ENCODE measurements at regions not wholly inside any gene's neighbourhood (a gene's known extent, or its start where the extent isn't known, plus 50 kb on each side); places are given as distances from the start of the nearest gene placed in this dataset.

GRCh38 chr9:75588808-75589207 lies 301.7 kb upstream of the PCSK5 start:
- Mint-ChIP-seq H3K4me3 (ENCODE audit: unreplicated experiment) (no peak overlapping the region), H3K4me1 (ENCODE audit: unreplicated experiment) (no peaks in the 10 kb centered on the region), H3K27me3 (ENCODE audit: unreplicated experiment) (no peaks in the 10 kb centered on the region), H3K9me3 (ENCODE audit: unreplicated experiment) (no peaks in the 10 kb centered on the region), H3K27ac (ENCODE audit: unreplicated experiment) (no peak overlapping the region), H3K36me3 (ENCODE audit: low read depth, unreplicated experiment) (no peaks in the 10 kb centered on the region)
- DNase-seq (ENCODE audit: low spot score), result no peak
- peak; percentile 70 for TF ChIP-seq CTCF (IDR thresholded peaks at IDR 0.05; ENCODE audit: unreplicated experiment)

- H3K9me3 Mint-ChIP-seq (ENCODE audit: unreplicated experiment), result no peaks in the 10 kb centered on the region
- no peaks in the 10 kb centered on the region for H3K27me3 Mint-ChIP-seq (ENCODE audit: unreplicated experiment)
- H3K4me1 Mint-ChIP-seq (ENCODE audit: unreplicated experiment), result no peaks in the 10 kb centered on the region
- no peaks in the 10 kb centered on the region for H3K36me3 Mint-ChIP-seq (ENCODE audit: low read depth, unreplicated experiment)
- no peak overlapping the region for H3K4me3 Mint-ChIP-seq (ENCODE audit: unreplicated experiment)
- no peak for TF ChIP-seq CTCF (IDR thresholded peaks at IDR 0.05; ENCODE audit: unreplicated experiment)
- H3K27ac Mint-ChIP-seq (ENCODE audit: unreplicated experiment), result no peak overlapping the region
- DNase-seq (ENCODE audit: low spot score), result no peak
These were observed 301.0 kb upstream of the PCSK5 start for GRCh38 chr9:75589497-75589896.

- Mint-ChIP-seq H3K36me3 (ENCODE audit: low read depth, unreplicated experiment) (no peaks in the 10 kb centered on the region), H3K27me3 (ENCODE audit: unreplicated experiment) (no peaks in the 10 kb centered on the region), H3K27ac (ENCODE audit: unreplicated experiment) (no peak overlapping the region), H3K9me3 (ENCODE audit: unreplicated experiment) (no peaks in the 10 kb centered on the region), H3K4me1 (ENCODE audit: unreplicated experiment) (no peaks in the 10 kb centered on the region), H3K4me3 (ENCODE audit: unreplicated experiment) (no peak overlapping the region)
- TF ChIP-seq CTCF (IDR thresholded peaks at IDR 0.05; ENCODE audit: unreplicated experiment), result no peak
- DNase-seq (ENCODE audit: low spot score), result no peak
These were observed 298.5 kb upstream of the PCSK5 start for GRCh38 chr9:75591972-75592371.

- Mint-ChIP-seq H3K4me1 (ENCODE audit: unreplicated experiment) (no peaks in the 10 kb centered on the region), H3K4me3 (ENCODE audit: unreplicated experiment) (no peak overlapping the region), H3K27ac (ENCODE audit: unreplicated experiment) (no peak overlapping the region), H3K36me3 (ENCODE audit: low read depth, unreplicated experiment) (no peaks in the 10 kb centered on the region), H3K27me3 (ENCODE audit: unreplicated experiment) (no peaks in the 10 kb centered on the region), H3K9me3 (ENCODE audit: unreplicated experiment) (no peaks in the 10 kb centered on the region)
- no peak for DNase-seq (ENCODE audit: low spot score)
- TF ChIP-seq CTCF (IDR thresholded peaks at IDR 0.05; ENCODE audit: unreplicated experiment), result no peak
These were observed 297.9 kb upstream of the PCSK5 start for GRCh38 chr9:75592586-75592985.

- Mint-ChIP-seq H3K9me3 (ENCODE audit: unreplicated experiment) (no peaks in the 10 kb centered on the region), H3K27me3 (ENCODE audit: unreplicated experiment) (no peaks in the 10 kb centered on the region), H3K27ac (ENCODE audit: unreplicated experiment) (no peak overlapping the region), H3K36me3 (ENCODE audit: low read depth, unreplicated experiment) (no peaks in the 10 kb centered on the region), H3K4me3 (ENCODE audit: unreplicated experiment) (no peak overlapping the region), H3K4me1 (ENCODE audit: unreplicated experiment) (no peaks in the 10 kb centered on the region)
- DNase-seq (ENCODE audit: low spot score), result no peak
- no peak for TF ChIP-seq CTCF (IDR thresholded peaks at IDR 0.05; ENCODE audit: unreplicated experiment)
These were observed 296.6 kb upstream of the PCSK5 start for GRCh38 chr9:75593920-75594319.

Data from endothelial cell (in vitro differentiated cells).